Body of pancreas (tissue), 4 donors: ENCODE measurements at regions not wholly inside any gene's neighbourhood (a gene's known extent, or its start where the extent isn't known, plus 50 kb on each side); places are given as distances from the start of the nearest gene placed in this dataset.
"Not testable (repeated sequence)": the region's sequence is repeated elsewhere in the genome, so short reads cannot be mapped to it uniquely, and the experiment has no call there.

Experiments
- ATAC-seq: fragments of 150-250 bp; one replicate; pipeline ENCODE4 v1.9.1; 2016
- DNase-seq, 4 donors: peaks; one replicate each; pipeline ENCODE4 v3.0.0-alpha.2; 2019
- H3K27ac ChIP-seq, 4 donors: fragments of 200-600 bp; sonication (generic); 1 replicate in 3 of 4; 2 replicates in 1 of 4; pipeline versions ENCODE4 v1.5.1 to v1.6.1; 2016 to 2019; ENCODE audit warnings: mild to moderate bottlenecking in 1 of 4, mixed read lengths in 1 of 4, moderate library complexity in 1 of 4
- H3K27me3 ChIP-seq, 2 donors: fragments of 200-600 bp; sonication (generic); one replicate each; pipeline ENCODE4 v1.6.0; 2016; ENCODE audit warnings: mild to moderate bottlenecking in 1 of 2
- H3K36me3 ChIP-seq, 2 donors: fragments of 200-600 bp; sonication (generic); replicated peaks in 1 of 2; 2 replicates each; pipeline ENCODE4 v1.5.1; 2016; ENCODE audit warnings: low read depth in 2 of 2; ENCODE audit not compliant: insufficient read depth in 1 of 2
- H3K4me1 ChIP-seq: fragments of 200-600 bp; sonication (generic); one replicate; pipeline ENCODE4 v1.6.0; 2016
- H3K4me3 ChIP-seq, 2 donors: fragments of 200-600 bp; sonication (generic); 1 replicate in 1 of 2; 2 replicates in 1 of 2; pipeline ENCODE4 v1.5.1; 2016 to 2019
- H3K9me3 ChIP-seq, 3 donors: fragments of 200-600 bp; sonication (generic); 1 replicate in 2 of 3; 2 replicates in 1 of 3; pipeline ENCODE4 v1.5.1; 2016
- CTCF ChIP-seq, 7 experiments: fragments of 450-650 bp in 4 of 7; fragments of 200-600 bp in 3 of 7; sonication (generic) in 3 of 7; IDR thresholded peaks; one replicate each; pipeline ENCODE4 v1.5.1; 2016 to 2019; ENCODE audit warnings: antibody characterized with exemption in 7 of 7
- POLR2A ChIP-seq, 3 donors: fragments of 450-650 bp; IDR thresholded peaks; one replicate each; pipeline ENCODE4 v1.6.1; 2016; ENCODE audit warnings: antibody characterized with exemption in 3 of 3, mild to moderate bottlenecking in 2 of 3
- WGBS, 2 donors: methylation state at CpG; one replicate each; pipeline ENCODE4 v1.1.5; 2017; 5-methylcytosine and 5-hydroxymethylcytosine counted together
- intact Hi-C: fragments of 100-400 bp; cut with DNase I; formaldehyde crosslinking; loops from one replicate; pipeline ENCODE4 v1.15.1; 2023

- Histone ChIP-seq H3K27ac (no peak overlapping the region), H3K4me1 (no peaks in the 10 kb centered on the region), H3K4me3 (no peak overlapping the region), H3K9me3 (no peaks in the 10 kb centered on the region), H3K27me3 (peaks cover 0 to 5% of the 10 kb centered on the region in 2 donors), H3K36me3 (no peaks in the 10 kb centered on the region)
- WGBS, 2 donors, result 81 to 82% methylated on average over 12 to 17 of the region's 17 CpGs
- no peak for DNase-seq
- intact Hi-C loops, result no loop called here
- TF ChIP-seq CTCF (IDR thresholded peaks at IDR 0.05) (no peak), POLR2A (IDR thresholded peaks at IDR 0.05) (no peak)
- no peak for ATAC-seq
These were observed 257.9 kb upstream of the MVB12B start for GRCh38 chr9:126068534-126069230.

GRCh38 chr9:126069400-126069955, 257.2 kb upstream of the MVB12B start:
- ATAC-seq (no peak), DNase-seq (no peak)
- WGBS, 2 donors, result 56 to 67% methylated on average over 8 to 9 of the region's 9 CpGs
- intact Hi-C loops, result no loop called here
- H3K36me3 ChIP-seq, result no peaks in the 10 kb centered on the region
- no peak overlapping the region for H3K4me3 ChIP-seq
- no peak overlapping the region for H3K27ac ChIP-seq
- TF ChIP-seq CTCF (IDR thresholded peaks at IDR 0.05) (no peak), POLR2A (IDR thresholded peaks at IDR 0.05) (no peak)
- H3K9me3 ChIP-seq, result no peaks in the 10 kb centered on the region
- H3K4me1 ChIP-seq, result no peaks in the 10 kb centered on the region
- peaks cover 0 to 5% of the 10 kb centered on the region in 2 donors for H3K27me3 ChIP-seq

GRCh38 chr9:126070058-126070655, 256.5 kb upstream of the MVB12B start:
- WGBS, 2 donors, result 53 to 61% methylated on average over 15 of the region's 15 CpGs
- intact Hi-C loops, result no loop called here
- Histone ChIP-seq H3K27me3 (peaks cover 0 to 5% of the 10 kb centered on the region in 2 donors), H3K4me3 (no peak overlapping the region), H3K36me3 (no peaks in the 10 kb centered on the region), H3K4me1 (no peaks in the 10 kb centered on the region), H3K9me3 (no peaks in the 10 kb centered on the region), H3K27ac (no peak overlapping the region)
- ATAC-seq (no peak), DNase-seq (no peak)
- no peak for TF ChIP-seq POLR2A (IDR thresholded peaks at IDR 0.05)
- no peak for TF ChIP-seq CTCF (IDR thresholded peaks at IDR 0.05)

GRCh38 chr9:126071076-126071750, 255.4 kb upstream of the MVB12B start:
- Histone ChIP-seq H3K4me3 (no peak overlapping the region), H3K27me3 (peaks cover 0 to 5% of the 10 kb centered on the region in 2 donors), H3K4me1 (no peaks in the 10 kb centered on the region), H3K9me3 (no peaks in the 10 kb centered on the region), H3K36me3 (no peaks in the 10 kb centered on the region), H3K27ac (no peak overlapping the region)
- no peak for ATAC-seq
- DNase-seq, result no peak
- TF ChIP-seq CTCF (IDR thresholded peaks at IDR 0.05), result no peak
- no peak for TF ChIP-seq POLR2A (IDR thresholded peaks at IDR 0.05)
- 75 to 81% methylated on average over 12 to 13 of the region's 13 CpGs for WGBS, 2 donors
- intact Hi-C loops, result no loop called here

GRCh38 chr9:126077656-126078055, 249.0 kb upstream of the MVB12B start:
- ATAC-seq, result not testable (repeated sequence)

More at GRCh38 chr9:126077656-126078055, 249.0 kb upstream of the MVB12B start:
- H3K36me3 ChIP-seq, DNase-seq, H3K27ac ChIP-seq, H3K4me3 ChIP-seq, intact Hi-C loops, H3K27me3 ChIP-seq, H3K9me3 ChIP-seq, H3K4me1 ChIP-seq: not testable (repeated sequence)
- 79 to 85% methylated on average over 12 of the region's 12 CpGs for WGBS, 2 donors
